Colon (tissue), 2 donors: ENCODE measurements at regions not wholly inside any gene's neighbourhood (a gene's known extent, or its start where the extent isn't known, plus 50 kb on each side); places are given as distances from the start of the nearest gene placed in this dataset.

ENCODE experiments used
- FAIRE-seq: peaks from 2 replicates; lab custom pipeline; 2012; peaks lifted over from hg19 to GRCh38; lab: Jason Lieb, UNC
- donor health status: control.
- donor health status: control.

DNA sequence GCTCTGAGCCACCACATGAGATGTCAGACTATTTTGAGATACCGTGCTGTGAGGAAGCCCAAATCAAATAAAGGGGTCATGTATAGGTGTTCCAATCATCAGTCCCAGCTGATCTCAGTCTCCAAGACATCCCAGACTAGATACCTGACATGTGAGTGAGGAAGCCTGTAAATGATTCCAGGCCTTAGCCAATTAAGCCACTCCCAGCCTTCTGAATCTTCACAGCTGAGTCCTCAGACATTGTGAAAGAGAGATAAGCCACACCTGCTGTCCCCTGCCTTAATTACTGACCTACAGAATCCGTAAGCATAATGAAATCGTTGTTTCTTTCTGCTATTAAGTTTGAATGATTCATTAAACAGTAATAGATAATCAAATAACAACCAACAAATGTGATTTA, 671.4 kb downstream of the ZNF674 start:
- no peak for FAIRE-seq

DNA sequence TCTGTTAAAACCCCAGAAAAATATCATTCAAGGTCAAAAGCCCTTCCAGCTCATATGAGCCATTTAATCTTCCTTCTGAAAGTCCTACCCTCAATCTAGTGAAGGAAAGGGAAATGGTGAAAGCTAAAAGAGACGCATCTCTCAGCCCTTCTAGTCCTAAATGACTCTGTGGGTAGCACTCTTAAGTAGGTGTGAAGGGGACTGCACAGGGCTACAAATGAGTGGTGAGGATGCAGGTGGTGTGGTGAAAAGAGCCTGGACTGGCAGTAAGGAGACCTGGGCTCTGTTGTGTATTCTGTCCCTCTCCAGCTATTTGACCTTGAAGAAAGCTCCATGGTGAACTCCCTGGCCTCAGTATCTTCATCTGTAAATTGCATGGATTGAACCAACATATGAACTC, 671.8 kb upstream of the DIPK2B start:
- FAIRE-seq, result no peak

DNA sequence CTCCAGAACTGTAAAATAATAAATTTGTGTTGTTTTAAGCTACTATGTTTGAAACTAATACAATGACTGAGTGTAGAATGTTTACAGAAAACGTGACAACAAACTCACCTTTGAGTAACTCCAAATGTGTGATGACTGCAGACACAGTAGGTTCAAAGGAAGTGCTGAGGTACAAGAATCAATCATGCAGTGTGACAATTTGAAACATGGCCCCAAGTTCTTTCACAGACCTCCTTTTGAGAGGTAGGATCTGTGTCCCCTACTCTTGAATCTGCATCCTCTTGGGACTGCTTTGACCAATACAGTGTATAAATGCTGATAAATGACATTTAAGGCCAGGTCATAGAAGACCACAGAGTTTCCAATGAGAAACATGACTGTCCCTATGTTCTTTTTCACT, 667.7 kb upstream of the DIPK2B start:
- FAIRE-seq, result no peak

DNA sequence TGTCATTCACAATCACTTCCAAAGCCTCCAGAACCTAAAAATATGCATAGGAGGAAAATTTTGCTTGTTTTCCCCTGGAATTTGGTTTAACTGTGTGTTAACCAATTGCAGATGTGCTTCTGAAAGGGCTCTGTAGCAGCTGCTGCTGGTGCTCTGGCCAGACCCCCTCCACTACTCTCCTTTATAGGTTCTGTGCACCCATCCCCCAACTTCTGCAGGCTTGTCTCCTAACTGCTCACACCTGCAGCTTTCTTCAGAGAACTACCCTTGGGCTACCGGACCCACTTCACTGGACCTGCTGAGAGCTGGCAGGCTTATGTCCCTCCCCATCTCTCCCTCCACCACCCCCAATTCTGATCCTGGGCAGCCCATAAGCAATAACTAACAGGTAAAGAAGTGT, 662.1 kb upstream of the DIPK2B start:
- FAIRE-seq, result no peak

DNA sequence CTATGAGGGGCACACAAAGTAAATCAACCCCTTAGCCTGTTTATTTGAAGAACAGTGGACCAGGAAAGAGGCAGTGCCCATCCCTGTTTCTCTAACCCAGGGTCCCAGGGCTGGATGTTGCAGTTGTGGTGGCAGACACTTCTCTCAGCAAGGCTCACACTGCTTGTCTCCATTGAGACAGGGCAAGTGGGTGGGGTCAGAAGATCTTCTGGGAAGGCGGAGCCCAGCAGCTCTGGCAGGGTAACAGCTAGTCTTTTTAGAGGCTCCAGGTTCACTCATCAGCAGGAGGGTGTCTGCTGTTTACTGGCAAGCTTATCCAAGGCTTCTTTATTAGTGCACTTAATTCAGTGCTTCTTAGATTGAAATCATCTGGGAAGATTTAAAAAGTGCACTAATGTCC, 659.8 kb upstream of the DIPK2B start:
- no peak for FAIRE-seq

DNA sequence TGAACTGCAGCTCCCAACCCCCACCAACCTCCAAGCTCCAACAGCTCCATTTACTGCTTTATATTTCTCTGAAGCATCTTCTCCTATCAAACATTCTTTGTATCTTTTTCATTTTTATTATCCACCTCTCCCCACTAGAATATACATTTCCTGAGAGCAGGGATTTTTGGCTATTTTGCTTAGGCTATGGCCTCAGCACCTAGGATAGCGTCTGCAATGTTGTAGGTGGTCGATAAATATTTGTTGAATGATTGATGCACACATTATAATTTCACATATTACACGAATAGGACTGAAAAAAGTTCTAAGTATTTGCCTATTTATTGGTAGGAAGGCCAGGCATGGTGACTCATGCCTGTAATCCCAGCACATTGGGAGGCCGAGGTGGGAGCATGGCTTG, 658.7 kb upstream of the DIPK2B start:
- FAIRE-seq, result no peak

DNA sequence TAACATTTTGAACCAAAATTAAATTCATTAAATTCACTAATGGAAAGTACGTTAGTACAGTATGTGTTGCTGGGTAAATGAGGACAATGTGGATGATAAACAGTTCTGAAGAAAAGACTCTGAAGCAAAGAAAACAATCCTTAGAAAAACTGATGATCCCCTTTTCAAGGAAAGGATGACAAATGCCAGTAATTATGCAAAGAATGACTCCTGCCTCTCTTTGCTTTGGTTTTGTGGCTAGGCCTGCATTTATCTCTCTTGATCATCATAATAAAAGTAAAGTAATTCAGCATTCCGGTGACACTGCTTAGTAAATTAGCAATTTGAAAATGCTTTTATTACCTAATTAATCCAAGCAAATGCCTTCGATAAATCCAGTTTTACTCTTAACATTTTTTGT, 652.2 kb upstream of the DIPK2B start:
- FAIRE-seq, result no peak

DNA sequence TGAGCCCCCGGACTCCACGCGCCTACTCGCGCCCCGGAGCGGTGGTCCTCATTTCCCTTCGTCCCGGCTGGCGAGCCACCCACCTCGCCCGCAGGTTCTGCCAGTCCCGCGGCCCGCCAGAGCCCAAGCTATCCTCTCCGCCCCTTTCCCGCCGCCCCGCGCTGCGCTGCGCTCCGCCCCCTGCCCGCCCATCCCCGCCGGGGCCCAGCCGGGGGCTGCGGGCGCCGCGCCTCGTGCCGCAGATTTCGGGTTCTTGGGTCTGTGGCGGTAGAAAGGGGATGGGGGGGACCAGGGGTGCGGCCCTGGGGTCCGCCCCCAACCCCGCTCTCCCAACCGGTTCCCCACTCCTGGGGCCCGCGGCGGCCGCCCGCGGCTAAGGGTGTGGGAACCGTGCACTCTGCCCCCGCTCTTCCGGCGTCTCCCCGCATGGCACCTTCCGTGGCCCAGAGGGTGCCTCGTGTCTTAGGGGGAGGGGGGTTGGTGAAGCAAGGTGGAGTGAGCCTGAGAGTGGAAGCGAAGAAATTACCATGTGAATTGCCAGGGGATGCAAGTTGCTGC, 650.8 kb upstream of the DIPK2B start:
- FAIRE-seq, result no peak

DNA sequence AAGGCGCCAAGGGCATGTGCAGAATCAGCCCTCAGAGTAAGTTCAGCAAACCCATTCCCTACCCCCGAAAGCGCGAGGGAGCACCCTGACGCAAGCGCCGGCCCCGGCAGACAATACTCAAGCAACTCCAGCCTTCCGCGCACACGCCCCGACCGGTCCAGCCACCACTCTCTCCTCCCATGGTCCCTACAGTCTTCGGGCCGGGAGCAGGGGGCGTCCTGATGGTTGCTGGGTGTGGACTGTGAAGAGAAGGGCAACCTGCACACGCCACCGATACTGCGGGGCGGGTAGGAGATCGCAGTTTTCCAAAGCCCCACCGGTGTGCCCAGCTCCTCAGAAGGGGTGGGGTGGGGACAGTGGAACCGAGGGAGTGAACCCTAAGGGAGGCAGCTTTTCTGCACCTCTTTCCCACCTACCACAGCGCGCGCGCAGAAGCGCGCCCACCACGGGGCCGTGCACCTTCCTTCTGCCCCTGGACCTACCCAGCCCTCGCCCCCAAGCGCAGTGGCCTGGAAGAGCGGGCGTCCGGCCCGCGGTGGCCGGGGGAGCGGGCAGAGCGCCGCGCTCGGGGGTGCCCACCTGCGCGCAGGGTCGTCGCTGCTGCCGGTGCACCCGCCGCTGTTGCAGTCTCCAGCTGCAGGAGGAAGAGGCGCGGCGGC, 650.2 kb upstream of the DIPK2B start:
- FAIRE-seq, result no peak

DNA sequence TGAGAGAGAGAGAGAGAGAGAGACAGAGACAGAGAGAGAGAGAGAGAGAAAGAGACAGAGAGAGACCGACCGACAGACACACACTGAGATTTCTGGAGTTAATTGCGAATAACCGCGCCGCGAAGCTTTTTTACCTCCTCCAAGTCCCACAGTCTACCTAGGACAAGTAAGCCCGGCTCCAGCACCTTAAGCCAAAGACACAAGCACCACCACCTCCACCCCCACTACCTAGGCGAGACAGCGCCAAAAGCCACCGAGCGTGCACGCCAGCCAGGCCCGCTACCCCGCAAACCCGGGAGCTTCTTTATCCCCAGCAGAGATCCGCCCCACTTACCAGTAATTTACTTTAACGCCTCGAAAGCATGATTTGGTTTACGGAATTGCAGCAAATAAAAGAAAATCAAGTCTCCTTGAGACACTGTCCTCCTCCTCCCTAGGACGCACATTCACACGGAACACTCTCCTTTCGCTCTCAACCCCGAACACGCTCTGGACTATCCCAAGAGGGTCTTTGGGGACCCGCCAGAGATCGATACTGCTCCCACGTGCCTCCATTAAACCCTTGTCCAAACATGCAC, 649.6 kb upstream of the DIPK2B start:
- FAIRE-seq, result no peak

DNA sequence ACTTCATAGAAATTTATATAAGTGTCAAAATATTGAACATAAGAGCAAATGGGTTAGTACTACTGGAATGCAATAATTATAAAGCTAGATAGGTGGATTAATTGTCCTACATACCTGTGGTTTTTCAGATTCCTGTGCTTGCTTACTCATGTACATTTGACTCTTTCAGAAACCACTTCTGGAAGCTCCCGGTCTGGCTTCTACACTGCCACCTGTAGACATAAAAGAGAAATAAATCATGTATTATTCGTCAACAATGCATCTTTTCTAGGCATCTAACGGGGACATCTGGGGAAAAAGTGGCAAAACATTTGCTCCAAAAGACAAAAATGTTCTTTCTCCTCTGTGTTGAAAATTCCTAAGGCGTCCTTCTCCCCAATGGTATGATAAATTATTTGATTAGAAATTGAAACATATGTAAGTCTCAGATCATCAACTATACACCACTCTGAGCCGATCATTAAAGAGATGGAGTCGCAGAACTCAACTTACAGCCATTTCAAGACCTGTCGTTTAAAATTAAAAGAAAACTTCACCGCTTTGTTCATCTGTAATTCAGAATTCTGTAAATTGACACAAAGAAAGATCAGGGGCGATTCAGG, 648.7 kb upstream of the DIPK2B start:
- no peak for FAIRE-seq

DNA sequence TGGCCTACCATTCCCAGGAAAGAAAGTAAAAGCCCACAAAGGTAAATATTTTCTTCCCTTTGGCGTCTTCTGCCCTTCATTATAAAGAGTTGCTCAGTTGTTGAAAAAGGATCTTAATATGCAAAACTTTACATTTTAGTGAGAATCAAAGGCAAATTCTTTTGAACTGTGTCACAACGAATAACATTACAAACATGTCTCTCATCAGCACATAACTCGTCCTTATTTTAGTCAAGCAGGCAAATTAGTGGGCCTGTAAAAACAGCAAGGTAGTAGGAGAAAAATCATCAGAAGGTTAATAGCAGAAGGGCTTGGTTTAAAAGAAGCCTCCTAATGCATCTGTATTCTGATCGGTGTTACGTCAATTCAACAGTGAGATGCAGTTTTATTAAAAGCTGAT, 647.3 kb upstream of the DIPK2B start:
- no peak for FAIRE-seq

DNA sequence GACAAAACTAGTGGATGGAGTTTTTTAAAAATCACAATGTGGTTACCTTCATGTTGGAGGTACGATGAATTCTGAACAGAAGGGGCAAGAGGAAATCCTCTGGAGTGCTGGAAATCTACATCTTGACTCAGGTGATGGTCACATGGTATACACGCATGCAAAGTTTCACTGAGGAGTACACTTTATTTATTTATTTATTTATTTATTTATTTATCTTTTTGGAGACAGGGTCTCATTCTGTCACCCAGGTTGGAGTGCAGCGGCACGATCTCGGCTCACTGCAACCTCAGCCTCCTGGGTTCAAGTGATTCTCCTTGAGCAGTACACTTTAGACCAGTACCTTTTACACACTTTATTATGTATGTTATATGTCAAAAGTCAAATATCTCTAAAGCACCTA, 645.7 kb upstream of the DIPK2B start:
- FAIRE-seq, result no peak

DNA sequence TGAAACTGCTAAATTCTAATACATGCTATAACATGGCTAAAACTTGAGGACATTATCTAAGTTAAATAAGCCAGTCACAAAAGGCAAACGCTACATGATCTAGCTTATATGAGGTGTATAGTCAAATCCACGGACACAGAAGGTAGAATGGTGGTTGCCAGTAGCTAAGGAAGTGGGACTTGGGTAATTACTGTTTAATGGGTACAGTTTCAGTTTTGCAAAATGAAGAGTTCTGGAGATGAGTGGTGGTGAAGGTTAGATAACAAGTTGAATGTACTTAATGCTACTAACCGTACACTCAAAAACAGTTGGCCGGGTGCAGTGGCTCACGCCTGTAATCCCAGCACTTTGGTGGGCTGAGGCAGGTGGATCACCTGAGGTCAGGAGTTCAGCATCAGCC, 644.5 kb upstream of the DIPK2B start:
- no peak for FAIRE-seq

DNA sequence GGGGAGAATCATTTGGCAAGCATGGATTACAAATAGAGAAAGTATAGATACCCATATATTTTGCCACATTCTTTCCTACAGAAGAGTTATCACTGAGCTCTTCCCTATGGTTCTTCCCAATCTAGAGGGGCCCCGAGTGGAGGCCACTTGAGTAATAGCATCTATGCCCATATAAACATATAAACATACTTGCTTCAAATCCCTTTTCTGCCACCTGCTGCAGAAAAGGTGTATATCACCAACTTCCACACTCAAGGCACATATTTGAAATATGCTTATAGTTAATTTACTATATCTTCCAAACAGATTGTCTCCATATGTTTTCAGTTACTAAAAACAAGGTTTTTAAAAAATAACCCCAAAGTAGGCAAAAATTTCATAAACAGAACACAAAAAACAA, 642.8 kb upstream of the DIPK2B start:
- FAIRE-seq, result no peak

DNA sequence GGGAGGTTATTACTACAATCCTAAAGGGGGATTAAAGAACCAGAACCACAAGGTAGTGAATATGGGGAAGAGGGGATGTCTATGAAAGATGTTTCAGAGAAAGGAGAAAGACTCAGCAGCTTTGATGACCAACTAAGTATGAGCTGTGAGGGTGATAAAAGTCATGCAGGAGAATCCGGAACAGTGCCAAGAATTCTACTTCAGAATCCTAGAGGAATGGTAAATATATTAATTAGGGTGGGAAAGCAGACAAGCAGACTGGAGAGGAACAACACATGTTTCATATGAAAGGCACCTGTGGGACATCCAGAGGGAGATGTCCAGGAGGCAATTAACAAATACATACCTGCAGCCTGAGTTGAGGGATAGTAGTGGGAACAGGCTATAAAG, 642.2 kb upstream of the DIPK2B start:
- no peak for FAIRE-seq

DNA sequence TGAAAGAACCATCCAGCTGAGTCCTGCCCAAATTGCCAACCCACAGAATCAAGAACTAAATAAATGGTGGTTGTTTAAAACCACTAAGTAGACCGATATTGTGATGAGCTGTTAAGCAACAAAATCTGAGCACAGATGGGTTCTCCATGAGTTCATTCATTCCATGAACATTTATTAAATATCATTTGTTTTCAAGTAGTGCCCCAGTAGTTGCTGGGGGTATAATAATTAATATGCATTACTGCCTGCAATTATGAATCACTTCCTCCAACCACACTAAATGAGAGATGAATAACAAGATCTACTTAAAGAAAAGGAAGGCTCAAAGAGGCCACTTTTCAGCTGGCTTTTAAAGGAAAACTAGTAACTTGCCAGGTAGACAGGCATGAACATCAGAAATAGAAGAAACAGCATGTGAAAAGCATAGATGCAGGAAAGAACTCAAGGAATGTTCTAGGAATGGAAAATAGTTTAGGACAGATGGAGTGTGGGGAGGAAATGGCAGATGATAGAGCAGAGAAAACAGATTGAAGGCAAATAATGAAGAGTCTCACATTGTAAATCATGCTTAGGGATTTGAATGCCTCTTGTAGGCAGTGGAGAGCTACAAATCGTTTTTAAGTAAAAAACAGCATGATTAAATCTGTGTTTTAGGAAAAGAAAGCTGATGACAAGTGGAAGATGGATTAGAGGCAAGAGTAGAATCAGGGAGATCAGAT, 641.7 kb upstream of the DIPK2B start:
- FAIRE-seq, result no peak

DNA sequence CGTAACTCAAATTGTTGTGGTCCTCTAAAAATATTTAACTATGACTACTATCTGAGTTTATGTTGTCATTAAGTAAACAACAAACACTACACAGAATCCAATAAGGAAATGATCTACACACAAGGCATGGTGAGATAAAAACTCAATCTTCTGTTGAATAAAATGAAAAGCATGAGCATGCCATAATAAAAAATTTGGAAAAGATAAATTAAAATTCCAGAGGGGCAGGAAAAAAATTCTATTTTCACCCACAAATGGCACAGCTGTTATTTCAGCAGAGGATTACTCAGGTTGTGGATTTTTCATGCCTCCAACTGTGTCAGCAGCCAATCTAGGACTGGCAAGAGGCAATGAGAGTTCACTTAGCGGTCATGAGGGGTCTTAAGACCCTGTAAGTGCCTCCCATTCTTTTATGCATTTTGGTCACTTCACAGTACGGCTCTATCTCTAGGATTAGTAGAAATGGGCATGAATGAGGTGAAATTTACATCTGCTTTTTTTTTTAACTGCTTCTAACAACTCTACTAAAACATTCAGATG, 639.8 kb upstream of the DIPK2B start:
- FAIRE-seq, result no peak

DNA sequence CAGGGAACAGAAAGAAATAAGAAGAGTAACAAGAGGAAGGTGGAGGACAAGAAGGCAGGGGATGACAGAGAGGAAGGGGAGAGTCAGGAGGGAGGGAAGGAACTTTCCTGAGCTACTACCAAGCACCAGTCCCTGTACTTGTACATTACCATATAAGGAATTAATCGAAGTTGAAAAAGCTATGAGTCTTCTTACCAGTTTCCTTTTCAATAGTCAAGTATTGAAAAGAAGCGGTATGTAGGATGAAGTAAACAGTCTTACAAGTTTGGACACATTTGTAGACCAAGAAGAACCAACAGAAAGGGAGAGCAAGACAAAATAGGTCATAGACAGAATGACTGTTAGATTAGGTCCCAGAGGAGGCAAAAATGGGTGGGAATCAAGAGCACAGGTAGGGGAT, 629.7 kb upstream of the DIPK2B start:
- no peak for FAIRE-seq

DNA sequence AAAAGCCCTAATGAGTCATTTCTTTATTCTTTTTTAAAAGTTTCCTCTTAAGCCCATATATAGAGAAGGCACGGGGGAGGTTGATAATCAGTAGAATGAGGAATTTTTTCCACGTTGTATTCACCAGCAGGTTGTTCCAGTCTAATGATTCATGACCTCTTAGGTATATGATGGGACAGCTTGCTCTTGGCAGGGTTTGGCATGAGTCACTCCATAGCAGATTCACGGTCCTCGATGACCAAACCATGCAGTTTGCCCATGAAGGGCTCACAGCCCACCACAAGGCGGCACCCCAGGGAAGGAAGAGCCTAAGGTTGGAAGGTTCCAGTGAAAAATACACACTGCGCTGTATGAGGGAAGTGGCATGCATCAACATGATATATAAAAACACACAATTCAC, 623.8 kb upstream of the DIPK2B start:
- FAIRE-seq, result no peak

DNA sequence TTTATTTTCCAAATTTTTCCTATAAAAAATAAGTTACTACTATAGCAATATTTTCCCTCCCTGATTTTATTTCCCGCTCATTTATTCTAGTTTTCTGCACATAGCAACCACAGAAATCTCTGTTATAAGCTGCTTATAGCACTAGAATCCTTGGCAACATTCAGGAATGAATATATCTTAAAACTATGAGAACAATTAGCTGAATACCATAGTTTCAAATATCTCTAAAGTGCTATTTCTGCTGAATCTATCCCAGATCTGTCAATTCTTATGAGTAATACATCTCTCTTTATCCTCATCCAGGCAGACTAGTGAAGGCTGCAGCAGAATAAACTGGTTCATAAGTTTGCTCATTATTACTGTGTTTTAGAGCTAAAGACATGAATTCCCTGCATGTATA, 622.9 kb upstream of the DIPK2B start:
- no peak for FAIRE-seq

DNA sequence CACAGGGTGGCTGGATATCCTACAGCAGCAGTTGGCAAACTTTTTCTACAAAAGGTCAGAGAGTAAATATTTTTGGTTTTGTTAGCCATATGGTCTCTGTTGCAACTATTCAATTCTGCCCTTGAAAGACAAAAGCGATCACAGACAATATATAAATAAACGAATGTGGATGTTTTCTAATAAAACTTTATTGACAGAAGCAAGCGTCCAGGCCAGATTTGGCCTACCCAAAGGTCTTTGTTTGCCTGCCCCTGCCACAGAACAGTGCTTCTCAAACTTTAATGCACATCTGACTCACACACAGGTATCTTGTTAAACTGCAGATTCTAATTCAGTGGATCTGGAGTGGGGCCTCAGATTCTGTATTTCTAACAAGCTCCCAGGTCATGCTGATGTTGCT, 621.4 kb upstream of the DIPK2B start:
- no peak for FAIRE-seq

DNA sequence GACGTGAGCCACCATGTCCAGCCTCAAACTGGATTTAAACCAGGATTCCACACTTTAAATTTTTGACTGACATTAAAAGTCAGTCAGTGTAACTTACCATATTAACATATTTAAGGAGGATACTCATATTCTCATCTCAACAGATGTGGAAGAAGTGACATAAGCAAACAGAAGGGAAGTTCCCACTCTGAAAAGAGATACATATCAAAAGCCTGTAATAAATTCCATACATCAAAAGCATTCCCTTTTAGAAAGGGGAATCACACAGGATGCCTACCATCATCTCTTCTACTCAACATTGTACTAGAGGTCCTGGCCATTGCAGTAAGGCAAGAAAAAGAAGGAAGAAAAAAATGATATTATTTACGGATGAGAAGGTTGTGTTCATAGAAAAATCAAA, 618.2 kb upstream of the DIPK2B start:
- FAIRE-seq, result peak; percentile 96
